A549 (cell line): ENCODE measurements at regions not wholly inside any gene's neighbourhood (a gene's known extent, or its start where the extent isn't known, plus 50 kb on each side); places are given as distances from the start of the nearest gene placed in this dataset.

Source experiments
- ATAC-seq, 2 experiments: fragments of 200-7000 bp in 1 of 2; fragments of >200 bp in 1 of 2; cut with Nextera tagmentation in 1 of 2; cut with Tn5 transposase in 1 of 2; 3 replicates each; pipeline versions ENCODE4 v1.8.0 to v1.9.1; 2018 to 2020; ENCODE audit warnings: mild to moderate bottlenecking in 1 of 2, moderate library complexity in 1 of 2
- CTCF ChIA-PET: fragments of 300-600 bp; sonication (Branson Sonifier 250); formaldehyde crosslinking; extraction: SDS; loops from one replicate; lab custom pipeline; 2021; ENCODE audit warnings: antibody characterized with exemption, inconsistent platforms; lab: Yijun Ruan, JAX
- POLR2A ChIA-PET: fragments of 350-600 bp; formaldehyde crosslinking; extraction: SDS; loops from one replicate; lab custom pipeline; 2021; ENCODE audit warnings: antibody characterized with exemption, inconsistent platforms; lab: Yijun Ruan, JAX
- DNase-seq, 2 experiments: peaks; one replicate each; pipeline versions ENCODE4 v3.0.0 to v3.0.0-alpha.2; 2011 to 2016; ENCODE audit warnings: low read depth in 1 of 2, low spot score in 1 of 2
- FAIRE-seq: peaks from 2 replicates; lab custom pipeline; 2011; peaks lifted over from hg19 to GRCh38; lab: Jason Lieb, UNC
- H3K27ac ChIP-seq, 2 experiments: fragments of >200 bp; sonication (Bioruptor Twin); formaldehyde crosslinking; 3 replicates each; pipeline ENCODE4 v1.5.1; 2016 to 2017
- H3K4me1 ChIP-seq: fragments of >200 bp; sonication (Bioruptor Twin); formaldehyde crosslinking; 3 replicates; pipeline ENCODE4 v1.6.1; 2016
- H3K4me2 ChIP-seq: fragments of >200 bp; sonication (Bioruptor Twin); formaldehyde crosslinking; 3 replicates; pipeline ENCODE4 v1.6.1; 2016
- H3K4me3 ChIP-seq: fragments of >200 bp; sonication (Bioruptor Twin); formaldehyde crosslinking; 3 replicates; pipeline ENCODE4 v1.5.1; 2016
- H3K9me3 ChIP-seq: fragments of >200 bp; sonication (Bioruptor Twin); formaldehyde crosslinking; 3 replicates; pipeline ENCODE4 v1.6.1; 2016
- BHLHE40 ChIP-seq: IDR thresholded peaks from 2 replicates; pipeline ENCODE4 v1.6.1; 2012; ENCODE audit warnings: low read depth, low read length, inconsistent platforms
- CHD2 ChIP-seq: fragments of 150-350 bp; IDR thresholded peaks from 2 replicates; pipeline ENCODE4 v1.6.1; 2014; ENCODE audit warnings: low read length; ENCODE audit not compliant: partially characterized antibody
- CHD4 ChIP-seq: fragments of 200-600 bp; sonication (generic); IDR thresholded peaks from 2 replicates; pipeline ENCODE4 v1.6.1; 2016; ENCODE audit warnings: antibody characterized with exemption, mild to moderate bottlenecking, borderline replicate concordance
- EHMT2 ChIP-seq: fragments of 200-600 bp; sonication (generic); IDR thresholded peaks from 2 replicates; pipeline ENCODE4 v1.6.1; 2016; ENCODE audit warnings: antibody characterized with exemption, low read depth, mild to moderate bottlenecking, moderate library complexity
- FOSL2 ChIP-seq, 2 experiments: fragments of 450-650 bp in 1 of 2; fragments of >200 bp in 1 of 2; sonication (Bioruptor Twin) in 1 of 2; formaldehyde crosslinking; IDR thresholded peaks; 2 replicates each; pipeline versions ENCODE4 v1.5.0 to v1.6.1; 2016 to 2020; ENCODE audit warnings: mild to moderate bottlenecking in 1 of 2, moderate library complexity in 1 of 2
- HDAC2 ChIP-seq: fragments of 200-600 bp; sonication (generic); IDR thresholded peaks from 2 replicates; pipeline ENCODE4 v1.6.1; 2016
- HOXB5 ChIP-seq: fragments of 250-450 bp; sonication (Bioruptor Pico); IDR thresholded peaks from 2 replicates; pipeline ENCODE4 v1.5.0; 2020; ENCODE audit warnings: mild to moderate bottlenecking, moderate library complexity
- JUNB ChIP-seq: fragments of >200 bp; sonication (Bioruptor Twin); formaldehyde crosslinking; IDR thresholded peaks from 2 replicates; pipeline ENCODE4 v1.6.1; 2016
- KDM1A ChIP-seq: fragments of 200-600 bp; sonication (generic); IDR thresholded peaks from 2 replicates; pipeline ENCODE4 v1.6.1; 2016; ENCODE audit warnings: low read depth, mild to moderate bottlenecking
- KDM5A ChIP-seq: fragments of 200-600 bp; sonication (generic); IDR thresholded peaks from 2 replicates; pipeline ENCODE4 v1.6.1; 2016; ENCODE audit warnings: antibody characterized with exemption, mild to moderate bottlenecking
- MAFK ChIP-seq: fragments of 450-650 bp; IDR thresholded peaks from 2 replicates; pipeline ENCODE4 v1.6.1; 2014; ENCODE audit not compliant: partially characterized antibody
- MAZ ChIP-seq: fragments of 150-350 bp; IDR thresholded peaks from 2 replicates; pipeline ENCODE4 v1.6.1; 2014; ENCODE audit warnings: antibody characterized with exemption, low read depth, low read length, borderline replicate concordance
- MYC ChIP-seq: IDR thresholded peaks from 2 replicates; pipeline ENCODE4 v1.6.1; 2012; ENCODE audit warnings: mild to moderate bottlenecking, inconsistent platforms, low read length, improper control_type of control experiment, borderline replicate concordance
- NFE2L2 ChIP-seq: fragments of 150-350 bp; conservative IDR thresholded peaks from 2 replicates; pipeline ENCODE4 v1.6.1; 2014; ENCODE audit warnings: low read length
- RAD21 ChIP-seq, 2 experiments: fragments of >200 bp in 1 of 2; sonication (Bioruptor Twin) in 1 of 2; formaldehyde crosslinking in 1 of 2; IDR thresholded peaks in 1 of 2; conservative IDR thresholded peaks in 1 of 2; 2 replicates in 1 of 2; 3 replicates in 1 of 2; pipeline ENCODE4 v1.6.1; 2012 to 2018; ENCODE audit warnings: inconsistent platforms in 1 of 2
- RARB ChIP-seq: fragments of 250-450 bp; sonication (Bioruptor Pico); IDR thresholded peaks from 2 replicates; pipeline ENCODE4 v1.8.0; 2021; ENCODE audit warnings: mild to moderate bottlenecking, moderate library complexity
- RFX5 ChIP-seq: fragments of 450-650 bp; IDR thresholded peaks from 2 replicates; pipeline ENCODE4 v1.7.1; 2014; ENCODE audit warnings: antibody characterized with exemption, mild to moderate bottlenecking, moderate library complexity
- RNF2 ChIP-seq: fragments of 200-600 bp; sonication (generic); IDR thresholded peaks from 2 replicates; pipeline ENCODE4 v1.6.1; 2016; ENCODE audit warnings: low read depth, mild to moderate bottlenecking, antibody characterized with exemption, moderate library complexity, borderline replicate concordance
- TFCP2L1 ChIP-seq: fragments of 250-450 bp; sonication (Bioruptor Pico); IDR thresholded peaks from 2 replicates; pipeline ENCODE4 v1.5.0; 2021; ENCODE audit warnings: mild to moderate bottlenecking
- TP53 ChIP-seq: fragments of 250-450 bp; sonication (Bioruptor Pico); IDR thresholded peaks from 2 replicates; pipeline ENCODE4 v1.5.0; 2021; ENCODE audit warnings: mild to moderate bottlenecking, moderate library complexity
- ZFP36 ChIP-seq: fragments of 450-650 bp; IDR thresholded peaks from 2 replicates; pipeline ENCODE4 v1.6.1; 2014; ENCODE audit warnings: borderline replicate concordance; ENCODE audit not compliant: partially characterized antibody
- ZNF302 ChIP-seq: fragments of 250-450 bp; sonication (Bioruptor Pico); IDR thresholded peaks from 2 replicates; pipeline ENCODE4 v1.9.0; 2021; ENCODE audit warnings: inconsistent platforms, mild to moderate bottlenecking, moderate library complexity
- ZSCAN20 ChIP-seq: fragments of 250-450 bp; sonication (Bioruptor Pico); IDR thresholded peaks from 2 replicates; pipeline ENCODE4 v1.8.0; 2022; ENCODE audit warnings: mild to moderate bottlenecking, moderate library complexity
- WGBS: methylation state at CpG from one replicate; pipeline ENCODE4 v1.1.6; 2017; ENCODE audit errors: missing lambda C conversion rate; 5-methylcytosine and 5-hydroxymethylcytosine counted together
- TF ChIP-seq, protein P1 (sequence below): fragments of 250-450 bp; sonication (Bioruptor Pico); IDR thresholded peaks from 2 replicates; pipeline ENCODE4 v1.5.0; 2020; ENCODE audit warnings: low read depth, mild to moderate bottlenecking, moderate library complexity
- TF ChIP-seq, protein P2 (sequence below): fragments of >200 bp; sonication (Bioruptor Twin); formaldehyde crosslinking; IDR thresholded peaks from 3 replicates; pipeline ENCODE4 v1.5.1; 2016

DNA sequence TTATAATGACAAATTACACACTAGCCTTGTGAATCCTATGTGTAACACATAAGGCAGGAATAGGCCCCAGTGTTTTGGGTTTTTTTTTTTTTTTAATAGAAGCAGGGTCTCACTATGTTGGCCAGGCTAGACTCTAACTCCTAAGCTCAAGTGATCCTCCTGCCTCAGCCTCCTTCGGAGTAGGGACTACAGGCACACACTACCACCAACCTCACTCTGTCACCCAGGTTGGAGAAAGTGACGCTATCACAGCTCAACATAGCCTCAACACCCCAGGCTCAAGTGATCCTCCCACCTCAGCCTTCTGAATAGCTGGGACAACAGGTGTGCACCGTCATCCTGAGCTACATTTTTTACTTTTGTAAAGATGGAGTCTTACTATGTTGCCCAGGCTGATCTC is 205.8 kb upstream of the RREB1 start:
- no peak overlapping the region for H3K27ac ChIP-seq
- FAIRE-seq (no peak), ATAC-seq (no peak), DNase-seq (no peak)
- H3K4me3 ChIP-seq = no peak overlapping the region
- ChIA-PET POLR2A (no interaction called here), CTCF (no interaction called here)
- no peaks in the 10 kb centered on the region for H3K4me1 ChIP-seq
- H3K9me3 ChIP-seq = no peaks in the 10 kb centered on the region
- H3K4me2 ChIP-seq = no peak overlapping the region
- TF ChIP-seq NFE2L2 = no peak
- TF ChIP-seq, protein P1, sequence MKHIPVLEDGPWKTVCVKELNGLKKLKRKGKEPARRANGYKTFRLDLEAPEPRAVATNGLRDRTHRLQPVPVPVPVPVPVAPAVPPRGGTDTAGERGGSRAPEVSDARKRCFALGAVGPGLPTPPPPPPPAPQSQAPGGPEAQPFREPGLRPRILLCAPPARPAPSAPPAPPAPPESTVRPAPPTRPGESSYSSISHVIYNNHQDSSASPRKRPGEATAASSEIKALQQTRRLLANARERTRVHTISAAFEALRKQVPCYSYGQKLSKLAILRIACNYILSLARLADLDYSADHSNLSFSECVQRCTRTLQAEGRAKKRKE (CRISPR knock-in tag) = no peak
- TF ChIP-seq MAZ = no peak
- TF ChIP-seq KDM5A = no peak
- no peak for TF ChIP-seq CHD2
- TF ChIP-seq BHLHE40 = no peak
- no peak for TF ChIP-seq EHMT2
- TF ChIP-seq KDM1A = no peak
- no peak for TF ChIP-seq JUNB
- no peak for TF ChIP-seq RAD21 (conservative IDR thresholded peaks at IDR 0.05 in 1 of 2, IDR thresholded peaks at IDR 0.05 in 1 of 2)
- no peak for TF ChIP-seq HOXB5 (CRISPR knock-in tag)
- TF ChIP-seq TP53 (CRISPR knock-in tag) = no peak
- no peak for TF ChIP-seq TFCP2L1 (CRISPR knock-in tag)
- 83% methylated on average over 3 of the region's 3 CpGs for WGBS

- TF ChIP-seq, protein P2, sequence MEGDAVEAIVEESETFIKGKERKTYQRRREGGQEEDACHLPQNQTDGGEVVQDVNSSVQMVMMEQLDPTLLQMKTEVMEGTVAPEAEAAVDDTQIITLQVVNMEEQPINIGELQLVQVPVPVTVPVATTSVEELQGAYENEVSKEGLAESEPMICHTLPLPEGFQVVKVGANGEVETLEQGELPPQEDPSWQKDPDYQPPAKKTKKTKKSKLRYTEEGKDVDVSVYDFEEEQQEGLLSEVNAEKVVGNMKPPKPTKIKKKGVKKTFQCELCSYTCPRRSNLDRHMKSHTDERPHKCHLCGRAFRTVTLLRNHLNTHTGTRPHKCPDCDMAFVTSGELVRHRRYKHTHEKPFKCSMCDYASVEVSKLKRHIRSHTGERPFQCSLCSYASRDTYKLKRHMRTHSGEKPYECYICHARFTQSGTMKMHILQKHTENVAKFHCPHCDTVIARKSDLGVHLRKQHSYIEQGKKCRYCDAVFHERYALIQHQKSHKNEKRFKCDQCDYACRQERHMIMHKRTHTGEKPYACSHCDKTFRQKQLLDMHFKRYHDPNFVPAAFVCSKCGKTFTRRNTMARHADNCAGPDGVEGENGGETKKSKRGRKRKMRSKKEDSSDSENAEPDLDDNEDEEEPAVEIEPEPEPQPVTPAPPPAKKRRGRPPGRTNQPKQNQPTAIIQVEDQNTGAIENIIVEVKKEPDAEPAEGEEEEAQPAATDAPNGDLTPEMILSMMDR = no peak
- TF ChIP-seq RARB (CRISPR knock-in tag) (no peak), CHD4 (no peak), BHLHE40 (no peak), HDAC2 (no peak), ZFP36 (no peak), FOSL2 (IDR thresholded peaks at IDR 0.05) (no peak), FOSL2 (CRISPR knock-in tag; IDR thresholded peaks at IDR 0.05) (no peak), MYC (no peak), NFE2L2 (no peak)
- DNase-seq (no peak), ATAC-seq (no peak), FAIRE-seq (no peak)
- Histone ChIP-seq H3K4me1 (no peaks in the 10 kb centered on the region), H3K4me2 (no peak overlapping the region), H3K9me3 (no peaks in the 10 kb centered on the region), H3K4me3 (no peak overlapping the region), H3K27ac (no peak overlapping the region)
- CTCF ChIA-PET = interaction anchor here (0.6 to 1.0 kb wide), 2 partner anchors 180 to 251 kb away, joined by 3 read pairs; no protein-coding TSS in a partner anchor
- POLR2A ChIA-PET = no interaction called here
- 74% methylated on average over 6 of the region's 6 CpGs for whole genome bisulfite sequencing
Observed at GRCh38 chr6:6905961-6906518, 201.7 kb upstream of the RREB1 start.

- no peak overlapping the region for H3K27ac ChIP-seq
- FAIRE-seq = no peak
- H3K9me3 ChIP-seq = no peaks in the 10 kb centered on the region
- H3K4me1 ChIP-seq = no peaks in the 10 kb centered on the region
- H3K4me2 ChIP-seq = no peak overlapping the region
- TF ChIP-seq ZSCAN20 (CRISPR knock-in tag) = no peak
- no peak for TF ChIP-seq RNF2
- no peak for TF ChIP-seq MAFK
- no peak for TF ChIP-seq TP53 (CRISPR knock-in tag)
- TF ChIP-seq RAD21 (conservative IDR thresholded peaks at IDR 0.05 in 1 of 2, IDR thresholded peaks at IDR 0.05 in 1 of 2) = no peak
- TF ChIP-seq RFX5 = no peak
- TF ChIP-seq ZNF302 (CRISPR knock-in tag) = no peak
- ChIA-PET POLR2A (no interaction called here), CTCF (interaction anchor here (1.0 kb wide), 1 partner anchor 179 kb away, joined by 3 read pairs; no protein-coding TSS in a partner anchor)
- H3K4me3 ChIP-seq = no peak overlapping the region
- no peak for DNase-seq
- WGBS = 52% methylated on average over 5 of the region's 5 CpGs
- no peak for ATAC-seq
Observed at GRCh38 chr6:6906570-6907213, 201.1 kb upstream of the RREB1 start.
